H9 (cell line): ENCODE measurements at regions not wholly inside any gene's neighbourhood (a gene's known extent, or its start where the extent isn't known, plus 50 kb on each side); places are given as distances from the start of the nearest gene placed in this dataset.

Experiments
- DNase-seq: peaks from one replicate; pipeline ENCODE4 v3.0.0-alpha.2; 2017
- H2AFZ ChIP-seq: one replicate; pipeline ENCODE4 v1.6.1; 2013; ENCODE audit warnings: mild to moderate bottlenecking, low read length, control low read depth, moderate library complexity
- H2AK5ac ChIP-seq: 2 replicates; pipeline ENCODE4 v1.6.1; 2013; ENCODE audit warnings: low read length, control low read depth, mixed read lengths; ENCODE audit not compliant: insufficient read length
- H2BK120ac ChIP-seq: one replicate; pipeline ENCODE4 v1.6.1; 2013; ENCODE audit warnings: low read depth, mild to moderate bottlenecking, low read length, control low read depth, inconsistent platforms; ENCODE audit not compliant: poor library complexity, severe bottlenecking
- H2BK12ac ChIP-seq: 2 replicates; pipeline ENCODE4 v1.6.1; 2013; ENCODE audit warnings: low read length, control low read depth, mixed read lengths, low read depth; ENCODE audit not compliant: insufficient read length
- H2BK15ac ChIP-seq: 2 replicates; pipeline ENCODE4 v1.6.1; 2013; ENCODE audit warnings: low read depth, low read length, control low read depth
- H2BK20ac ChIP-seq: one replicate; pipeline ENCODE4 v1.6.1; 2013; ENCODE audit warnings: low read depth, mild to moderate bottlenecking, low read length, control low read depth, inconsistent platforms; ENCODE audit not compliant: poor library complexity, severe bottlenecking
- H2BK5ac ChIP-seq: 2 replicates; pipeline ENCODE4 v1.6.1; 2013; ENCODE audit warnings: low read length, control low read depth, mixed read lengths; ENCODE audit not compliant: insufficient read length
- H3K14ac ChIP-seq: 2 replicates; pipeline ENCODE4 v1.6.1; 2013; ENCODE audit warnings: low read length, control low read depth; ENCODE audit not compliant: insufficient read depth
- H3K18ac ChIP-seq: 2 replicates; pipeline ENCODE4 v1.6.1; 2013; ENCODE audit warnings: low read depth, mild to moderate bottlenecking, mixed read lengths, low read length, control low read depth; ENCODE audit not compliant: insufficient read length
- H3K23ac ChIP-seq: 2 replicates; pipeline ENCODE4 v1.6.1; 2013; ENCODE audit warnings: low read length, control low read depth, mixed read lengths, low read depth; ENCODE audit not compliant: insufficient read length
- H3K23me2 ChIP-seq: 2 replicates; pipeline ENCODE4 v1.6.1; 2013; ENCODE audit warnings: low read depth, mild to moderate bottlenecking, mixed read lengths, low read length, control low read depth; ENCODE audit not compliant: insufficient read length, poor library complexity, severe bottlenecking
- H3K27ac ChIP-seq: 2 replicates; pipeline ENCODE4 v1.5.1; 2013; ENCODE audit warnings: low read length, control low read depth, mixed read lengths, low read depth; ENCODE audit not compliant: insufficient read length
- H3K27me3 ChIP-seq: 2 replicates; pipeline ENCODE4 v1.6.1; 2013; ENCODE audit warnings: low read length, control low read depth, inconsistent platforms; ENCODE audit not compliant: insufficient read depth
- H3K4ac ChIP-seq: 2 replicates; pipeline ENCODE4 v1.6.1; 2013; ENCODE audit warnings: low read depth, mild to moderate bottlenecking, control low read depth, inconsistent platforms, low read length, moderate library complexity
- H3K4me1 ChIP-seq: 2 replicates; pipeline ENCODE4 v1.6.1; 2013; ENCODE audit warnings: low read length, control low read depth, inconsistent platforms; ENCODE audit not compliant: insufficient read depth
- H3K4me2 ChIP-seq: 2 replicates; pipeline ENCODE4 v1.6.1; 2013; ENCODE audit warnings: low read length, control low read depth, mixed read lengths; ENCODE audit not compliant: insufficient read length, insufficient read depth
- H3K56ac ChIP-seq: 2 replicates; pipeline ENCODE4 v1.6.1; 2013; ENCODE audit warnings: low read depth, mild to moderate bottlenecking, mixed read lengths, low read length, control low read depth; ENCODE audit not compliant: insufficient read length
- H3K79me1 ChIP-seq: 2 replicates; pipeline ENCODE4 v1.6.1; 2013; ENCODE audit warnings: low read depth, mild to moderate bottlenecking, moderate library complexity, low read length, control low read depth, inconsistent platforms; ENCODE audit not compliant: insufficient read depth, poor library complexity, severe bottlenecking
- H3K79me2 ChIP-seq: 2 replicates; pipeline ENCODE4 v1.6.1; 2013; ENCODE audit warnings: low read length, control low read depth, inconsistent platforms; ENCODE audit not compliant: insufficient read depth
- H3K9ac ChIP-seq: 2 replicates; pipeline ENCODE4 v1.6.1; 2013; ENCODE audit warnings: low read length, control low read depth, mixed read lengths; ENCODE audit not compliant: insufficient read length; ENCODE audit errors: extremely low read depth
- H3K9me3 ChIP-seq: one replicate; pipeline ENCODE4 v1.6.1; 2013; ENCODE audit warnings: low read depth, low read length, inconsistent platforms; ENCODE audit not compliant: control insufficient read depth
- H3T11ph ChIP-seq: one replicate; pipeline ENCODE4 v1.6.1; 2013; ENCODE audit warnings: mild to moderate bottlenecking, low read length, control low read depth, inconsistent platforms
- H4K20me1 ChIP-seq: one replicate; pipeline ENCODE4 v1.6.1; 2013; ENCODE audit not compliant: control insufficient read depth, insufficient read length, insufficient read depth
- H4K5ac ChIP-seq: 2 replicates; pipeline ENCODE4 v1.6.1; 2013; ENCODE audit warnings: low read depth, mild to moderate bottlenecking, mixed read lengths, low read length, control low read depth; ENCODE audit not compliant: insufficient read length
- H4K8ac ChIP-seq: replicated peaks from 2 replicates; pipeline ENCODE4 v1.6.1; 2013; ENCODE audit warnings: low read length, control low read depth, mixed read lengths, low read depth; ENCODE audit not compliant: insufficient read length
- H4K91ac ChIP-seq: 2 replicates; pipeline ENCODE4 v1.6.1; 2013; ENCODE audit warnings: low read depth, mild to moderate bottlenecking, moderate library complexity, mixed read lengths, low read length, control low read depth; ENCODE audit not compliant: insufficient read length
- H3K27ac Mint-ChIP-seq, 3 experiments: 2 replicates in 2 of 3; 3 replicates in 1 of 3; pipeline ENCODE4 v1.8.0; 2020 to 2021; ENCODE audit warnings: mixed read lengths in 3 of 3, mild to moderate bottlenecking in 1 of 3, moderate library complexity in 1 of 3
- H3K27me3 Mint-ChIP-seq: 2 replicates; pipeline ENCODE4 v1.8.0; 2021; ENCODE audit warnings: low read depth, mild to moderate bottlenecking, moderate library complexity, mixed read lengths
- H3K36me3 Mint-ChIP-seq, 3 experiments: 2 replicates in 2 of 3; 3 replicates in 1 of 3; pipeline ENCODE4 v1.8.0; 2020 to 2021; ENCODE audit warnings: low read depth in 3 of 3, mixed read lengths in 3 of 3; ENCODE audit not compliant: insufficient read depth in 1 of 3
- H3K4me1 Mint-ChIP-seq, 2 experiments: 2 replicates each; pipeline ENCODE4 v1.8.0; 2020; ENCODE audit warnings: mixed read lengths in 2 of 2
- H3K4me3 Mint-ChIP-seq, 2 experiments: 2 replicates in 1 of 2; 3 replicates in 1 of 2; pipeline ENCODE4 v1.8.0; 2020 to 2021; ENCODE audit warnings: mild to moderate bottlenecking in 2 of 2, mixed read lengths in 2 of 2, moderate library complexity in 1 of 2
- H3K9me3 Mint-ChIP-seq, 2 experiments: 2 replicates in 1 of 2; 3 replicates in 1 of 2; pipeline ENCODE4 v1.8.0; 2020; ENCODE audit warnings: mild to moderate bottlenecking in 2 of 2, mixed read lengths in 2 of 2, moderate library complexity in 1 of 2
- WGBS: extraction: QIAGEN DNeasy Blood & Tissue Kit; methylation state at CpG from one replicate; pipeline ENCODE4 v1.1.7; 2013; ENCODE audit warnings: missing lambda C conversion rate, low lambda C conversion rate, mixed read lengths; ENCODE audit not compliant: insufficient read length; ENCODE audit errors: extremely low coverage; 5-methylcytosine and 5-hydroxymethylcytosine counted together
- TF ChIP-seq, protein P1 (sequence below): fragments of 200-600 bp; sonication (generic); conservative IDR thresholded peaks from 3 replicates; pipeline ENCODE4 v1.8.0; 2021; ENCODE audit warnings: antibody characterized with exemption, mild to moderate bottlenecking

DNA sequence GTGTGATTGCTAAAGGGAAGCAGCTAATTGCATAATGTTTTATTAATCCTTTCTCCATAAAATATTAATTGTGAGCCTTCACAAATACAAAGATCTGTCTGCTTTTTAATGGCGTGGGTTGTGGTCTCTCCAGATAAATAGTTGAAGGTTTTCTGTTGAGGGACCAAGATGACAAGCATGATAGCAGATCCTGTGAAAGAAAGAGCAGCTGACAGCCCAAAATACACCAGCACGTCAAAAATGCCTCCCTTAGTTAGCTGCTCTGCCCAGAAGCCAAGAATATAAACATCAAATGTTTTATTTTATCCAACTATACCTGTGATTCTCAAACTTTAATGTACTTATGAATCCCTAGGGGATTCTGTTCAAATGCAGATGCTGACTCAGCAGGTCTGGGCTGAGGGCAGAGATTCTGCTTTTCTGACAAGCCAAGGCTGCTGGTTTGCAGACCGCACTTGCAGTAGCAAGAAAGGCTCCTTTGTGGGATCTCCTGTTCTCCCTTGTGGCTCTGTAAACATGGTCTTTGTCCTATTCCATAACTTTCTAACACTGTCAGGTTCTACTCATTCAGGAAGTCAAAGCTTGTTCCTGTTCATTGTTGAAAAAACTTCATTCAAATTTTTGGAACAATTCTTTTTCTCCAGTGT lies 119.1 kb upstream of the SLC25A36 start:
- Histone ChIP-seq H3K79me2 (no peaks in the 10 kb centered on the region), H3T11ph (no peak overlapping the region), H3K23me2 (no peaks in the 10 kb centered on the region), H4K8ac (no peak overlapping the region), H4K20me1 (no peaks in the 10 kb centered on the region), H3K4ac (no peak overlapping the region), H3K4me1 (no peaks in the 10 kb centered on the region), H4K5ac (no peak overlapping the region), H4K91ac (no peak overlapping the region), H3K56ac (no peak overlapping the region), H2BK120ac (no peak overlapping the region), H2AK5ac (no peak overlapping the region), H3K14ac (no peak overlapping the region), H3K4me2 (no peak overlapping the region), H2AFZ (no peak overlapping the region), H3K18ac (no peak overlapping the region), H2BK12ac (no peak overlapping the region), H3K27ac (no peak overlapping the region), H3K9me3 (no peaks in the 10 kb centered on the region), H2BK20ac (no peak overlapping the region), H2BK15ac (no peak overlapping the region), H3K27me3 (no peaks in the 10 kb centered on the region), H2BK5ac (no peak overlapping the region), H3K23ac (no peak overlapping the region), H3K9ac (no peak overlapping the region), H3K79me1 (no peaks in the 10 kb centered on the region)
- Mint-ChIP-seq H3K27me3 (0 out of 2 replicates have a peak, but pooled peaks cover 1% of the 10 kb centered on the region), H3K4me1 (peaks cover 13 to 21% of the 10 kb centered on the region in 2 experiments), H3K36me3 (no peaks in the 10 kb centered on the region), H3K27ac (peak overlapping the region; percentile 24 to 52 (median 42); a peak in 2 of 7 replicates), H3K9me3 (no peaks in the 10 kb centered on the region), H3K4me3 (no peak overlapping the region)
- WGBS, result no CpG with 5 or more reads among the region's 3 CpGs
- DNase-seq, result no peak
- TF ChIP-seq, protein P1, sequence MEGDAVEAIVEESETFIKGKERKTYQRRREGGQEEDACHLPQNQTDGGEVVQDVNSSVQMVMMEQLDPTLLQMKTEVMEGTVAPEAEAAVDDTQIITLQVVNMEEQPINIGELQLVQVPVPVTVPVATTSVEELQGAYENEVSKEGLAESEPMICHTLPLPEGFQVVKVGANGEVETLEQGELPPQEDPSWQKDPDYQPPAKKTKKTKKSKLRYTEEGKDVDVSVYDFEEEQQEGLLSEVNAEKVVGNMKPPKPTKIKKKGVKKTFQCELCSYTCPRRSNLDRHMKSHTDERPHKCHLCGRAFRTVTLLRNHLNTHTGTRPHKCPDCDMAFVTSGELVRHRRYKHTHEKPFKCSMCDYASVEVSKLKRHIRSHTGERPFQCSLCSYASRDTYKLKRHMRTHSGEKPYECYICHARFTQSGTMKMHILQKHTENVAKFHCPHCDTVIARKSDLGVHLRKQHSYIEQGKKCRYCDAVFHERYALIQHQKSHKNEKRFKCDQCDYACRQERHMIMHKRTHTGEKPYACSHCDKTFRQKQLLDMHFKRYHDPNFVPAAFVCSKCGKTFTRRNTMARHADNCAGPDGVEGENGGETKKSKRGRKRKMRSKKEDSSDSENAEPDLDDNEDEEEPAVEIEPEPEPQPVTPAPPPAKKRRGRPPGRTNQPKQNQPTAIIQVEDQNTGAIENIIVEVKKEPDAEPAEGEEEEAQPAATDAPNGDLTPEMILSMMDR, result no peak
